ENCODE measurements at regions not wholly inside any gene's neighbourhood (a gene's known extent, or its start where the extent isn't known, plus 50 kb on each side); places are given as distances from the start of the nearest gene placed in this dataset.

GRCh38 chr11:11742486-11742885 lies 99.3 kb upstream of the USP47 start:
- Histone ChIP-seq H3K4me3 (no peak overlapping the region), H3K27me3 (no peaks in the 10 kb centered on the region), H3K36me3 (no peaks in the 10 kb centered on the region), H3K4me1 (no peaks in the 10 kb centered on the region), H3K27ac (no peak overlapping the region), H3K9me3 (no peaks in the 10 kb centered on the region)
- no peak for ATAC-seq
- TF ChIP-seq EP300 (IDR thresholded peaks at IDR 0.05) (no peak), CTCF (IDR thresholded peaks at IDR 0.05) (no peak), POLR2A (IDR thresholded peaks at IDR 0.05) (no peak), POLR2AphosphoS5 (IDR thresholded peaks at IDR 0.05) (no peak)
- 100% methylated on average over 3 of the region's 5 CpGs; no CpG with 5 or more reads in 1 of the 2 donors for WGBS, 2 donors (ENCODE audit: low coverage in 1 of 2)

- no peak for ATAC-seq
- H3K4me3 ChIP-seq = no peak overlapping the region
- H3K27ac ChIP-seq = no peak overlapping the region
- TF ChIP-seq POLR2AphosphoS5 (IDR thresholded peaks at IDR 0.05) (no peak), CTCF (IDR thresholded peaks at IDR 0.05) (no peak), POLR2A (IDR thresholded peaks at IDR 0.05) (no peak), EP300 (IDR thresholded peaks at IDR 0.05) (no peak)
- no peaks in the 10 kb centered on the region for H3K27me3 ChIP-seq
- H3K4me1 ChIP-seq = no peaks in the 10 kb centered on the region
- WGBS, 2 donors (ENCODE audit: low coverage in 1 of 2) = 64 to 83% methylated on average over 1 of the region's 1 CpG
- no peaks in the 10 kb centered on the region for H3K36me3 ChIP-seq
- no peaks in the 10 kb centered on the region for H3K9me3 ChIP-seq
Measured at GRCh38 chr11:11740836-11741235, 100.9 kb upstream of the USP47 start.

GRCh38 chr11:11740073-11740702 lies 101.6 kb upstream of the USP47 start:
- no peaks in the 10 kb centered on the region for H3K4me1 ChIP-seq
- H3K9me3 ChIP-seq = no peaks in the 10 kb centered on the region
- TF ChIP-seq CTCF (IDR thresholded peaks at IDR 0.05) = no peak
- WGBS, 2 donors (ENCODE audit: low coverage in 1 of 2) = 100% methylated on average over 5 of the region's 6 CpGs; no CpG with 5 or more reads in 1 of the 2 donors
- no peak for ATAC-seq
- H3K36me3 ChIP-seq = no peaks in the 10 kb centered on the region
- H3K4me3 ChIP-seq = no peak overlapping the region
- H3K27ac ChIP-seq = no peak overlapping the region
- no peaks in the 10 kb centered on the region for H3K27me3 ChIP-seq

GRCh38 chr11:11738370-11738769 lies 103.4 kb upstream of the USP47 start:
- Histone ChIP-seq H3K27me3 (no peaks in the 10 kb centered on the region), H3K27ac (no peak overlapping the region), H3K4me3 (no peak overlapping the region), H3K4me1 (no peaks in the 10 kb centered on the region), H3K36me3 (no peaks in the 10 kb centered on the region), H3K9me3 (no peaks in the 10 kb centered on the region)
- no peak for ATAC-seq
- TF ChIP-seq CTCF (IDR thresholded peaks at IDR 0.05) = no peak
- 79 to 89% methylated on average over 2 of the region's 2 CpGs for WGBS, 2 donors (ENCODE audit: low coverage in 1 of 2)

- no peaks in the 10 kb centered on the region for H3K9me3 ChIP-seq
- no peak overlapping the region for H3K27ac ChIP-seq
- TF ChIP-seq EP300 (IDR thresholded peaks at IDR 0.05) (no peak), POLR2AphosphoS5 (IDR thresholded peaks at IDR 0.05) (no peak), POLR2A (IDR thresholded peaks at IDR 0.05) (no peak), CTCF (IDR thresholded peaks at IDR 0.05) (no peak)
- no peak overlapping the region for H3K4me3 ChIP-seq
- no peaks in the 10 kb centered on the region for H3K36me3 ChIP-seq
- no peaks in the 10 kb centered on the region for H3K4me1 ChIP-seq
- H3K27me3 ChIP-seq = no peaks in the 10 kb centered on the region
- 68 to 79% methylated on average over 3 to 5 of the region's 5 CpGs for WGBS, 2 donors (ENCODE audit: low coverage in 1 of 2)
- ATAC-seq = no peak
Measured at GRCh38 chr11:11735586-11735985, 106.2 kb upstream of the USP47 start.

Measured in gastroesophageal sphincter (tissue), 4 donors.